Spleen (tissue), 11 donors: ENCODE measurements at regions not wholly inside any gene's neighbourhood (a gene's known extent, or its start where the extent isn't known, plus 50 kb on each side); places are given as distances from the start of the nearest gene placed in this dataset.

Source experiments
- DNase-seq: peaks from one replicate; pipeline ENCODE4 v3.0.0-alpha.2; 2020
- H3K27ac ChIP-seq, 8 donors: fragments of 200-600 bp; sonication (generic) in 7 of 8; 1 replicate in 4 of 8; 2 replicates in 4 of 8; pipeline versions ENCODE4 v1.5.0 to v1.8.0; 2016 to 2021; ENCODE audit warnings: inconsistent platforms in 4 of 8, mild to moderate bottlenecking in 4 of 8, moderate library complexity in 1 of 8
- H3K27me3 ChIP-seq, 7 donors: fragments of 200-600 bp; sonication (generic) in 6 of 7; replicated peaks in 1 of 7; 1 replicate in 4 of 7; 2 replicates in 3 of 7; pipeline versions ENCODE4 v1.5.0 to v1.8.0; 2016 to 2021; ENCODE audit warnings: inconsistent platforms in 3 of 7, mild to moderate bottlenecking in 1 of 7
- H3K36me3 ChIP-seq, 6 donors: fragments of 200-600 bp; sonication (generic) in 5 of 6; 1 replicate in 4 of 6; 2 replicates in 2 of 6; pipeline versions ENCODE4 v1.5.0 to v1.8.0; 2016 to 2021; ENCODE audit warnings: inconsistent platforms in 2 of 6
- H3K4me1 ChIP-seq, 6 donors: fragments of 200-600 bp; sonication (generic) in 5 of 6; 1 replicate in 3 of 6; 2 replicates in 3 of 6; pipeline versions ENCODE4 v1.5.0 to v1.8.0; 2016 to 2021; ENCODE audit warnings: inconsistent platforms in 3 of 6
- H3K4me3 ChIP-seq, 8 donors: fragments of 200-600 bp; sonication (generic) in 7 of 8; 1 replicate in 4 of 8; 2 replicates in 4 of 8; pipeline versions ENCODE4 v1.5.0 to v1.8.0; 2016 to 2021; ENCODE audit warnings: inconsistent platforms in 4 of 8, mild to moderate bottlenecking in 4 of 8, moderate library complexity in 2 of 8
- H3K9me3 ChIP-seq, 8 donors: fragments of 200-600 bp; sonication (generic) in 7 of 8; 1 replicate in 4 of 8; 2 replicates in 4 of 8; pipeline versions ENCODE4 v1.5.0 to v1.8.0; 2016 to 2021; ENCODE audit warnings: inconsistent platforms in 4 of 8
- POLR2A ChIP-seq, 3 donors: fragments of 450-650 bp; IDR thresholded peaks; one replicate each; pipeline ENCODE4 v1.5.1; 2017; ENCODE audit warnings: antibody characterized with exemption in 3 of 3, mild to moderate bottlenecking in 1 of 3
- POLR2AphosphoS5 ChIP-seq, 3 donors: sonication (generic); formaldehyde crosslinking; IDR thresholded peaks; one replicate each; pipeline ENCODE4 v1.5.1; 2017; ENCODE audit warnings: antibody characterized with exemption in 3 of 3
- WGBS, 5 donors: extraction: QIAGEN DNeasy Blood & Tissue Kit in 3 of 5; methylation state at CpG; one replicate each; pipeline versions ENCODE4 v1.1.5 to v1.1.7; 2013 to 2018; 5-methylcytosine and 5-hydroxymethylcytosine counted together
- intact Hi-C: fragments of 100-400 bp; cut with DNase I; formaldehyde crosslinking; loops from one replicate; pipeline ENCODE4 v1.15.0; 2023; ENCODE audit warnings: low total_unique reads
- TF ChIP-seq, protein P1 (sequence below), 11 experiments: fragments of 200-600 bp in 7 of 11; fragments of 450-650 bp in 4 of 11; sonication (generic) in 4 of 11; IDR thresholded peaks in 8 of 11; conservative IDR thresholded peaks in 3 of 11; 1 replicate in 7 of 11; 2 replicates in 4 of 11; pipeline versions ENCODE4 v1.4.0 to v1.8.0; 2016 to 2021; ENCODE audit warnings: antibody characterized with exemption in 11 of 11, inconsistent platforms in 4 of 11, mild to moderate bottlenecking in 1 of 11
- donor health status: healthy with polysubstance abuse.
- donor health status: DM: no; HTN: no; CAD: no; lungs with moderate emphysema.
- donor health status: DM: no; HTN: no; CAD: no.
- donor health status: Bipolar disorder and iron deficiency.
- donor health status: healthy.
- donor health status: DM: no; HTN: no; CAD: no.
- donor health status: DM: yes; HTN: yes; CAD: no.

DNA sequence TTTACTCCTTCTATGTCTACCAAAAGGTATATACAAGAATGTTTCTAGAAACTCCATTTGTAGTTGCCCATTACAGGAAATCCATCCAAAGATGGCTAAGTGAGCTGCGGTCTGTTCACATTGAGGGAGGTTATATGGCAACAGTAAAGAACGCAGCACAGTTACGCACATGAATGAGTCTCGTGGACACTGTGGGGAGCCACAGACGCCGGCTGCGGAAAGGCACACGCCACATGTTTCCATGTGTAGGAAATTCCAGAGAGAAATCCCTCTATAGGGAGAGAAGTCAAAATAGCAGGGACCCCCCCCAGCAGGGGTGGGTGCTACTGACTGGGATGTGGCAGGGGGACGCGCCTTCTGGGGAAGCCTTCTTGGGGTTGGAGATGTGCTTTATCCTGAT is 139.0 kb upstream of the NCOR2 start:
- Histone ChIP-seq H3K27me3 (no peaks in the 10 kb centered on the region), H3K4me1 (peaks cover 0 to 29% (median 10%) of the 10 kb centered on the region in 6 donors), H3K36me3 (no peaks in the 10 kb centered on the region), H3K9me3 (peaks cover 0 to 9% (median 7%) of the 10 kb centered on the region in 8 donors), H3K4me3 (no peak overlapping the region), H3K27ac (no peak overlapping the region)
- no peak for DNase-seq
- 93 to 97% (median 97%) methylated on average over 10 of the region's 10 CpGs for WGBS, 5 donors
- TF ChIP-seq POLR2AphosphoS5 (IDR thresholded peaks at IDR 0.05), result no peak
- TF ChIP-seq, protein P1, sequence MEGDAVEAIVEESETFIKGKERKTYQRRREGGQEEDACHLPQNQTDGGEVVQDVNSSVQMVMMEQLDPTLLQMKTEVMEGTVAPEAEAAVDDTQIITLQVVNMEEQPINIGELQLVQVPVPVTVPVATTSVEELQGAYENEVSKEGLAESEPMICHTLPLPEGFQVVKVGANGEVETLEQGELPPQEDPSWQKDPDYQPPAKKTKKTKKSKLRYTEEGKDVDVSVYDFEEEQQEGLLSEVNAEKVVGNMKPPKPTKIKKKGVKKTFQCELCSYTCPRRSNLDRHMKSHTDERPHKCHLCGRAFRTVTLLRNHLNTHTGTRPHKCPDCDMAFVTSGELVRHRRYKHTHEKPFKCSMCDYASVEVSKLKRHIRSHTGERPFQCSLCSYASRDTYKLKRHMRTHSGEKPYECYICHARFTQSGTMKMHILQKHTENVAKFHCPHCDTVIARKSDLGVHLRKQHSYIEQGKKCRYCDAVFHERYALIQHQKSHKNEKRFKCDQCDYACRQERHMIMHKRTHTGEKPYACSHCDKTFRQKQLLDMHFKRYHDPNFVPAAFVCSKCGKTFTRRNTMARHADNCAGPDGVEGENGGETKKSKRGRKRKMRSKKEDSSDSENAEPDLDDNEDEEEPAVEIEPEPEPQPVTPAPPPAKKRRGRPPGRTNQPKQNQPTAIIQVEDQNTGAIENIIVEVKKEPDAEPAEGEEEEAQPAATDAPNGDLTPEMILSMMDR (IDR thresholded peaks at IDR 0.05 in 8 of 11, conservative IDR thresholded peaks at IDR 0.05 in 3 of 11), result no peak
- TF ChIP-seq POLR2A (IDR thresholded peaks at IDR 0.05), result no peak
- intact Hi-C loops, result no loop called here

DNA sequence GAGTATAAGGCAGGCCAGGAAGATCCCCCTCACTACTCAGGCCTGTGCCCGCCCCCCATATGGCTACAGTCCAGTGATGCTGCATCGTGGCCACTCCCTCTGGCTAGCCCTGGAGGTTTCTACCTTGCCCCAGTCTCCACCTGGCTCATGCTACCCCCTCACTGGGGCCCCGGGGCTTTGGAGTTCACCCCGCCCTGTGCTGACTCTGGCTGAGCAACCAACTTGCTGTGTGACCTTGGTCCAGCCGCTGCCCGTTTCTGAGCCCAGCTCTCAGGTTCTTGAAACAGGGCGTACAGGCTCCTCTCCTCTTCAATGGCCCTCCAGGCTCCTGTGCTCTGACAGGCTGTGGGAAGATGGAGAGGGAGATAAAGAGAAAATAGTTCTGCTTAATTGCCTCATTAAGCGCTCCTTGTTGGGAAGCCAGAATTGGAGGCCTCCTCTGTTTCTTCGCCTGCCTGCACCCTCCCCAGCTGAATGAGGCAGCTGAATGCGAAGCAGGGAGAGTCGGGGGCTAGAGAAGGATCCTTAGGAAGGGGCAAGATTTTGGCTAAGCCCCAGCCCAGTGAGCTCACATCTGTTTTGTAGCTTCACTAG is 138.2 kb upstream of the NCOR2 start:
- Histone ChIP-seq H3K4me1 (peaks cover 0 to 36% (median 16%) of the 10 kb centered on the region in 6 donors), H3K27ac (no peak overlapping the region)
- 83 to 90% (median 86%) methylated on average over 10 to 11 of the region's 11 CpGs for WGBS, 5 donors

GRCh38 chr12:124704619-124705018 is 137.2 kb upstream of the NCOR2 start:
- intact Hi-C loops, result no loop called here
- Histone ChIP-seq H3K9me3 (peaks cover 0 to 9% (median 7%) of the 10 kb centered on the region in 8 donors), H3K4me3 (no peak overlapping the region), H3K27ac (no peak overlapping the region), H3K36me3 (no peaks in the 10 kb centered on the region), H3K27me3 (no peaks in the 10 kb centered on the region), H3K4me1 (peaks cover 0 to 36% (median 17%) of the 10 kb centered on the region in 6 donors)
- TF ChIP-seq POLR2A (IDR thresholded peaks at IDR 0.05), result no peak
- TF ChIP-seq, protein P1 (IDR thresholded peaks at IDR 0.05 in 8 of 11, conservative IDR thresholded peaks at IDR 0.05 in 3 of 11), result no peak
- TF ChIP-seq POLR2AphosphoS5 (IDR thresholded peaks at IDR 0.05), result no peak
- WGBS, 5 donors, result 85 to 96% (median 89%) methylated on average over 13 of the region's 13 CpGs
- DNase-seq, result no peak

More for the DNA sequence above, 138.2 kb upstream of the NCOR2 start:
- intact Hi-C loops, result no loop called here
- Histone ChIP-seq H3K4me3 (no peak overlapping the region), H3K27me3 (no peaks in the 10 kb centered on the region), H3K9me3 (peaks cover 0 to 9% (median 7%) of the 10 kb centered on the region in 8 donors), H3K36me3 (no peaks in the 10 kb centered on the region)
- DNase-seq, result no peak
- TF ChIP-seq, protein P1 (IDR thresholded peaks at IDR 0.05 in 8 of 11, conservative IDR thresholded peaks at IDR 0.05 in 3 of 11), result no peak
- no peak for TF ChIP-seq POLR2A (IDR thresholded peaks at IDR 0.05)
- TF ChIP-seq POLR2AphosphoS5 (IDR thresholded peaks at IDR 0.05), result no peak

DNA sequence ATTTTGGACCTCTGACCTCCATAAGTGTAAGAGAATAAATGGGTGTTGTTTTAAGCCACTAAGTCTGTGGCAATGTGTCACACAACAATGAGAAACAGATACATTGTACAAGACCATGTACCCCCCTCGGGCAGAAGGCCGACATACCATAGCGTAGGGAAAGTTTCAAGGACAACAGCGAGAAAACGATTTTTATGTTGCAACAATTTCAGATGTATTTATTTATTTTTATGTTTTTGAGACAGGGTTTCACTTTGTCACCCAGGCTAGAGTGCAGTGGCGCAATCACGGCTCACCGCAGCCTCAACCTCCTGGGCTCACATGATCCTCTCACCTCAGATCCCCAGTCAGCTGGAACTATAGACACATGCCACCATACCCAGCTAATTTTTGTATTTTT is 136.4 kb upstream of the NCOR2 start:
- no peaks in the 10 kb centered on the region for H3K27me3 ChIP-seq
- no peak overlapping the region for H3K27ac ChIP-seq
- TF ChIP-seq POLR2A (IDR thresholded peaks at IDR 0.05) (no peak), POLR2AphosphoS5 (IDR thresholded peaks at IDR 0.05) (no peak)
- TF ChIP-seq, protein P1 (IDR thresholded peaks at IDR 0.05 in 8 of 11, conservative IDR thresholded peaks at IDR 0.05 in 3 of 11), result no peak
- H3K9me3 ChIP-seq, result peaks cover 0 to 9% (median 7%) of the 10 kb centered on the region in 8 donors
- whole genome bisulfite sequencing, 5 donors, result 48 to 72% (median 63%) methylated on average over 8 of the region's 8 CpGs
- no peak overlapping the region for H3K4me3 ChIP-seq
- no peaks in the 10 kb centered on the region for H3K36me3 ChIP-seq
- peaks cover 0 to 31% (median 15%) of the 10 kb centered on the region in 6 donors for H3K4me1 ChIP-seq
- intact Hi-C loops, result no loop called here
- no peak for DNase-seq
